ENCODE measurements at regions not wholly inside any gene's neighbourhood (a gene's known extent, or its start where the extent isn't known, plus 50 kb on each side); places are given as distances from the start of the nearest gene placed in this dataset.

- ChIA-PET CTCF (interaction anchor here (0.5 kb wide), 1 partner anchor 104 kb away, joined by 3 read pairs; no protein-coding TSS in a partner anchor), POLR2A (interaction anchor here (0.6 kb wide), 1 partner anchor 16 kb away, joined by 5 read pairs; no protein-coding TSS in a partner anchor)
- no peak overlapping the region for H3K9ac ChIP-seq (ENCODE audit: low read length)
- no peak overlapping the region for H2AFZ ChIP-seq (ENCODE audit: insufficient read depth, low read depth, low read length, poor library complexity, severe bottlenecking)
- H3K27me3 ChIP-seq (replicated peaks in 1 of 4; ENCODE audit: control extremely low read depth in 1 of 4, control insufficient read depth in 3 of 4, insufficient read depth in 4 of 4, low read length in 3 of 4) = peaks cover 0 to 2% (median 0%) of the 10 kb centered on the region in 4 experiments
- H3K9me3 ChIP-seq (ENCODE audit: control extremely low read depth in 1 of 3, control insufficient read depth in 2 of 3, insufficient read depth in 1 of 3, low read length in 2 of 3) = no peaks in the 10 kb centered on the region
- H3K36me3 ChIP-seq (replicated peaks in 1 of 2; ENCODE audit: control extremely low read depth in 1 of 2, control insufficient read depth in 1 of 2, extremely low read depth in 1 of 2, insufficient read depth in 2 of 2, low read length in 1 of 2) = no peaks in the 10 kb centered on the region
- no peak overlapping the region for H3K27ac ChIP-seq (ENCODE audit: low read length in 2 of 2)
- no peak overlapping the region for H3K4me2 ChIP-seq (replicated peaks; ENCODE audit: low read depth, low read length, poor library complexity, severe bottlenecking)
- no peaks in the 10 kb centered on the region for H3K79me2 ChIP-seq (ENCODE audit: control insufficient read depth, insufficient read depth, low read length)
- H3K4me3 ChIP-seq (ENCODE audit: control extremely low read depth in 1 of 5, extremely low read depth in 1 of 5, insufficient read depth in 1 of 5, low read depth in 2 of 5, low read length in 4 of 5) = no peak overlapping the region
- H3K4me1 ChIP-seq (ENCODE audit: control insufficient read depth in 2 of 2, insufficient read depth in 2 of 2, low read length in 2 of 2) = no peaks in the 10 kb centered on the region
- Mint-ChIP-seq H3K4me3 (no peak overlapping the region), H3K27ac (no peak overlapping the region), H3K9me3 (ENCODE audit: insufficient read depth) (no peaks in the 10 kb centered on the region), H3K27me3 (no peaks in the 10 kb centered on the region), H3K4me1 (no peaks in the 10 kb centered on the region)
- ATAC-seq (ENCODE audit: low read depth) (no peak), DNase-seq (no peak)
- 94% methylated on average over 10 of the region's 17 CpGs for WGBS (ENCODE audit: insufficient coverage)
- no peaks in the 10 kb centered on the region for H4K20me1 ChIP-seq (ENCODE audit: control insufficient read depth, insufficient read depth, low read length, poor library complexity, severe bottlenecking)
- intact Hi-C loops (cut with micrococcal nuclease) = no loop called here
- TF ChIP-seq CTCF (IDR thresholded peaks at IDR 0.05) (no peak), EZH2 (IDR thresholded peaks at IDR 0.05; ENCODE audit: borderline replicate concordance, insufficient read depth, low read depth, low read length, poor library complexity, severe bottlenecking) (no peak)
These were observed 77.1 kb downstream of the FGD2 start for GRCh38 chr6:37082390-37083130.

Measured in B cell (primary cell).